GM12872 (cell line): ENCODE measurements at regions not wholly inside any gene's neighbourhood (a gene's known extent, or its start where the extent isn't known, plus 50 kb on each side); places are given as distances from the start of the nearest gene placed in this dataset.

Experiments
- CTCF ChIP-seq: IDR thresholded peaks from 3 replicates; pipeline ENCODE4 v1.5.1; 2011; ENCODE audit warnings: low read depth, mild to moderate bottlenecking, low read length, moderate library complexity; ENCODE audit not compliant: insufficient read depth

- no peak for TF ChIP-seq CTCF
Observed at GRCh38 chr5:126143622-126144021, 279.6 kb upstream of the GRAMD2B start.

GRCh38 chr5:126166368-126166767, 256.8 kb upstream of the GRAMD2B start:
- TF ChIP-seq CTCF = no peak

GRCh38 chr5:126168785-126169184, 254.4 kb upstream of the GRAMD2B start:
- no peak for TF ChIP-seq CTCF

GRCh38 chr5:126171916-126172315, 251.3 kb upstream of the GRAMD2B start:
- TF ChIP-seq CTCF = no peak

- no peak for TF ChIP-seq CTCF
Observed at GRCh38 chr5:126172812-126173211, 250.4 kb upstream of the GRAMD2B start.

GRCh38 chr5:126178521-126178920, 244.7 kb upstream of the GRAMD2B start:
- TF ChIP-seq CTCF = no peak

- TF ChIP-seq CTCF = no peak
Observed at GRCh38 chr5:126182971-126183695, 240.1 kb upstream of the GRAMD2B start.
